Tibial artery (tissue), 4 donors: ENCODE measurements at regions not wholly inside any gene's neighbourhood (a gene's known extent, or its start where the extent isn't known, plus 50 kb on each side); places are given as distances from the start of the nearest gene placed in this dataset.
"Not testable (repeated sequence)": the region's sequence is repeated elsewhere in the genome, so short reads cannot be mapped to it uniquely, and the experiment has no call there.

Source experiments
- DNase-seq, 2 donors: peaks; one replicate each; pipeline ENCODE4 v3.0.0-alpha.2; 2019
- H3K27ac ChIP-seq, 2 donors: fragments of 200-600 bp; sonication (generic) in 1 of 2; 1 replicate in 1 of 2; 2 replicates in 1 of 2; pipeline ENCODE4 v1.5.1; 2018 to 2019; ENCODE audit warnings: mild to moderate bottlenecking in 1 of 2
- H3K27me3 ChIP-seq, 2 donors: fragments of 200-600 bp; sonication (generic) in 1 of 2; one replicate each; pipeline versions ENCODE4 v1.5.1 to v1.6.0; 2016 to 2019
- H3K36me3 ChIP-seq, 3 donors: fragments of 200-600 bp; sonication (generic) in 2 of 3; one replicate each; pipeline ENCODE4 v1.5.1; 2016 to 2019; ENCODE audit warnings: mild to moderate bottlenecking in 2 of 3
- H3K4me1 ChIP-seq, 4 donors: fragments of 200-600 bp; sonication (generic) in 2 of 4; 1 replicate in 3 of 4; 2 replicates in 1 of 4; pipeline ENCODE4 v1.5.1; 2016 to 2019
- H3K4me3 ChIP-seq, 2 donors: fragments of 200-600 bp; sonication (generic) in 1 of 2; 1 replicate in 1 of 2; 2 replicates in 1 of 2; pipeline ENCODE4 v1.5.1; 2018 to 2019; ENCODE audit warnings: mild to moderate bottlenecking in 2 of 2
- H3K9me3 ChIP-seq, 3 donors: fragments of 200-600 bp; sonication (generic) in 1 of 3; one replicate each; pipeline ENCODE4 v1.5.1; 2016 to 2019
- intact Hi-C: fragments of 100-400 bp; cut with DNase I; formaldehyde crosslinking; loops from one replicate; pipeline ENCODE4 v1.15.0; 2023; ENCODE audit warnings: low total_unique reads
- TF ChIP-seq, protein P1 (sequence below), 2 experiments: fragments of 200-600 bp in 1 of 2; fragments of 450-650 bp in 1 of 2; IDR thresholded peaks; one replicate each; pipeline ENCODE4 v1.5.1; 2017 to 2019; ENCODE audit warnings: antibody characterized with exemption in 2 of 2, mild to moderate bottlenecking in 1 of 2, moderate library complexity in 1 of 2

GRCh38 chr5:14932902-14933469, 61.4 kb upstream of the ANKH start:
- Histone ChIP-seq H3K4me1 (no peaks in the 10 kb centered on the region), H3K27me3 (no peaks in the 10 kb centered on the region), H3K4me3 (no peak overlapping the region), H3K36me3 (no peaks in the 10 kb centered on the region), H3K27ac (no peak overlapping the region), H3K9me3 (no peaks in the 10 kb centered on the region)
- intact Hi-C loops, result no loop called here
- TF ChIP-seq, protein P1, sequence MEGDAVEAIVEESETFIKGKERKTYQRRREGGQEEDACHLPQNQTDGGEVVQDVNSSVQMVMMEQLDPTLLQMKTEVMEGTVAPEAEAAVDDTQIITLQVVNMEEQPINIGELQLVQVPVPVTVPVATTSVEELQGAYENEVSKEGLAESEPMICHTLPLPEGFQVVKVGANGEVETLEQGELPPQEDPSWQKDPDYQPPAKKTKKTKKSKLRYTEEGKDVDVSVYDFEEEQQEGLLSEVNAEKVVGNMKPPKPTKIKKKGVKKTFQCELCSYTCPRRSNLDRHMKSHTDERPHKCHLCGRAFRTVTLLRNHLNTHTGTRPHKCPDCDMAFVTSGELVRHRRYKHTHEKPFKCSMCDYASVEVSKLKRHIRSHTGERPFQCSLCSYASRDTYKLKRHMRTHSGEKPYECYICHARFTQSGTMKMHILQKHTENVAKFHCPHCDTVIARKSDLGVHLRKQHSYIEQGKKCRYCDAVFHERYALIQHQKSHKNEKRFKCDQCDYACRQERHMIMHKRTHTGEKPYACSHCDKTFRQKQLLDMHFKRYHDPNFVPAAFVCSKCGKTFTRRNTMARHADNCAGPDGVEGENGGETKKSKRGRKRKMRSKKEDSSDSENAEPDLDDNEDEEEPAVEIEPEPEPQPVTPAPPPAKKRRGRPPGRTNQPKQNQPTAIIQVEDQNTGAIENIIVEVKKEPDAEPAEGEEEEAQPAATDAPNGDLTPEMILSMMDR (IDR thresholded peaks at IDR 0.05), result no peak
- DNase-seq, result no peak

DNA sequence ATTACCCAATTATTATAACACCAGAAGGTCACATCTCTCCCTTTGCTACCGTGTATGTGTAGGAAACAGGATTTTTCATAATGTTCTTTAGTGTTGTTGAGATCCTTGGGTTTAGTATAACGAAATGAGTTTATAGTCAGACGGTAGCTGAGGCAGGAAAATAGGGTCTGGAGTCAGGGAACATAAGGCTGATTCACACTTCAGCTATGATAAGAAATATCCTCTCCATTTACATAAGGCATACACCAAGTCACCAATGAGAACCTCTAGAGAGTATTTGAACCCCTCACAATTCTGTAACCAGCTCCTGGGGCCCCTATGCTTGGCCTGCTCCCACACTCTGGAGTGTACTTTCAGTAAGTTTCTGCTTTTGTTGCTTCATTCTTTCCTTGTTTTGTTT, 58.9 kb upstream of the ANKH start:
- Histone ChIP-seq H3K4me1 (peaks cover 0 to 9% (median 0%) of the 10 kb centered on the region in 4 donors), H3K36me3 (no peaks in the 10 kb centered on the region), H3K9me3 (no peaks in the 10 kb centered on the region), H3K27ac (no peak overlapping the region), H3K27me3 (no peaks in the 10 kb centered on the region), H3K4me3 (no peak overlapping the region)
- intact Hi-C loops, result no loop called here
- DNase-seq, result no peak
- TF ChIP-seq, protein P1 (IDR thresholded peaks at IDR 0.05), result no peak

GRCh38 chr5:14929293-14930065, 57.9 kb upstream of the ANKH start:
- Histone ChIP-seq H3K9me3 (no peaks in the 10 kb centered on the region), H3K4me1 (peaks cover 0 to 9% (median 0%) of the 10 kb centered on the region in 4 donors), H3K27ac (no peak overlapping the region), H3K36me3 (no peaks in the 10 kb centered on the region), H3K4me3 (no peak overlapping the region), H3K27me3 (no peaks in the 10 kb centered on the region)
- no peak for DNase-seq
- TF ChIP-seq, protein P1 (IDR thresholded peaks at IDR 0.05), result no peak
- intact Hi-C loops, result no loop called here

DNA sequence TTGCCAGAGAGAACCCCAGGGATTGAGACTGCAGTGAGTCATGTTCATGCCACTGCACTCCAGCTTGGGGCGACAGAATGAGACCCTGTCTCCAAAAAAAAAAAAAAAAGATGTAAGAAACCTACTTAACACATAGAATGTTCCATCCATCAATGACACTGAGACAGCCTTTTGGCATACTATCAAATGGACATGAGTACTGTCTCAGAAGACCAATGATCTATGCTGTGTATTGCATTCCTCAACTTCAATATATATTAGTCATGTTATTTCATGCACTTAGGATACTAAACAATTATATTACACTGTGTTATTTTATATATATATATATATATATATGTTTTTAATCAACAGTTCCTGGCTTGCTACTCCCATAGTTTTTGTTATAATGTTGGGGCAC, 57.1 kb upstream of the ANKH start:
- Histone ChIP-seq H3K36me3 (no peaks in the 10 kb centered on the region), H3K27ac (no peak overlapping the region), H3K4me1 (peaks cover 0 to 9% (median 0%) of the 10 kb centered on the region in 4 donors), H3K9me3 (no peaks in the 10 kb centered on the region), H3K27me3 (no peaks in the 10 kb centered on the region), H3K4me3 (no peak overlapping the region)
- intact Hi-C loops, result no loop called here
- TF ChIP-seq, protein P1 (IDR thresholded peaks at IDR 0.05), result no peak
- no peak for DNase-seq

GRCh38 chr5:14925326-14925725, 53.7 kb upstream of the ANKH start:
- TF ChIP-seq, protein P1 (IDR thresholded peaks at IDR 0.05), result no peak
- no peak overlapping the region for H3K4me3 ChIP-seq
- intact Hi-C loops, result no loop called here
- no peaks in the 10 kb centered on the region for H3K9me3 ChIP-seq
- peaks cover 0 to 9% (median 0%) of the 10 kb centered on the region in 4 donors for H3K4me1 ChIP-seq
- no peak overlapping the region for H3K27ac ChIP-seq
- no peaks in the 10 kb centered on the region for H3K36me3 ChIP-seq
- DNase-seq, result no peak
- no peaks in the 10 kb centered on the region for H3K27me3 ChIP-seq

DNA sequence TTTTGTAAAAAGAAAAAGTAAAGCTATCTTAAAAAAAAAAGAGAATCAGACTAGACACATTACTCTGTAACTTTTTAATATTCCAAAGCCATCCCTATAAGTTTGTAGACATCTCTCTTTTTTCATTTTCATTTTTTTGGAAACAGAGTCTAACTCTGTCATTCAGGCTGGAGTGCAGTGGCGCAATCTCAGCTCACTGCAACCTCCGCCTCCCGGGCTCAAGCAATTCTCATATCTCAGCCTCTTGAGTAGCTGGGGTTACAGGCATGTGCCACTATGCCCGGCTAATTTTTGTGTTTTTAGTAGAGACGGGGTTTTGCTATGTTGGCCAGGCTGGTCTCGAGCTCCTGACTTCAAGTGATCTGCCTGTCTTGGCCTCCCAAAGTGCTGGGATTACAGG, 51.4 kb upstream of the ANKH start:
- H3K9me3 ChIP-seq, H3K4me1 ChIP-seq, H3K27me3 ChIP-seq, H3K36me3 ChIP-seq, H3K27ac ChIP-seq, intact Hi-C loops, DNase-seq, H3K4me3 ChIP-seq: not testable (repeated sequence)
